ENCODE measurements at regions not wholly inside any gene's neighbourhood (a gene's known extent, or its start where the extent isn't known, plus 50 kb on each side); places are given as distances from the start of the nearest gene placed in this dataset.

DNA sequence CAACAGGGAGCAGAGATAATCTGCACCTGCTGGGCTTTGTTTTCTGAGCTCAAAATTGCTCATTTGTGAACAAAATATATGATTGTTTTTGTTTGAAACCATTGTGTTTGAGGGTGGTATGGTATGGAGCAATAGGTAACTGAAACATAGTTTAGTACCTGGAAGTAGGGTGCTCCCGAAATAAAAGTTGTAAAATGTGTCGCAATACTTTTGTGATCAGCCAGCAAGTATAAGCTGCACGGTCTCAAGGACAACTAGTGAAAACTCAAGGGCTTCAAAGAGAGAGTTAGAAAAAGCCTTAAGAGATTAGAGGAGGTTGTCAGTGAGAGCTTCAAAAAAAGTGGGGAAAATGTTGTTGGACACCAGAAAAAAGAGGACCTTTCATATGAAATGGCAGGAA is 579.8 kb upstream of the POU3F2 start:
- DNase-seq (ENCODE audit: extremely low read depth in 1 of 2, low read depth in 1 of 2), result no peak

- DNase-seq (ENCODE audit: extremely low read depth in 1 of 2, low read depth in 1 of 2), result no peak
Measured at GRCh38 chr6:98260382-98260781, 574.0 kb upstream of the POU3F2 start.

GRCh38 chr6:98272060-98272459 is 562.3 kb upstream of the POU3F2 start:
- no peak for DNase-seq (ENCODE audit: extremely low read depth in 1 of 2, low read depth in 1 of 2)

DNA sequence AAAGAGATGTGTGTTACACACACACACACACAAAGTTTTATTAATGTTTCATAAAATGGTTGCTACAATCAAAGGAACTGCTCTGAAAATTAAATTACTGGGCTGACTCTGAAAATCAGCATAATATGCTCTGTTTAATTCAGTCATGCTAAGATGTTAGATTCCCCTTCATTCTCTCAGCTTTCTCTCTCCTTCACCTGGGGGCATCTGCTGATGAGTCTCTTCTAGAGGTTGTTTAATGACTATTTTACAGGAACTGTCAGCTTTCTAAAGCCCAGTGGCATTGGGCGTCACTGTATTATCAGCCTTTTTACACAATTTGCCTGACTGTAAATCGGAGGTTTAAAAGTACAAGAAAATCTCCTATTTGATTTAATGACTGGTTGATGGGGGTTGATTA is 559.7 kb upstream of the POU3F2 start:
- DNase-seq (ENCODE audit: extremely low read depth in 1 of 2, low read depth in 1 of 2), result no peak

GRCh38 chr6:98280492-98280891 is 553.9 kb upstream of the POU3F2 start:
- DNase-seq (ENCODE audit: extremely low read depth in 1 of 2, low read depth in 1 of 2), result no peak

- DNase-seq (ENCODE audit: extremely low read depth in 1 of 2, low read depth in 1 of 2), result no peak
Measured at GRCh38 chr6:98286620-98287019, 547.8 kb upstream of the POU3F2 start.

GRCh38 chr6:98287876-98288275 is 546.5 kb upstream of the POU3F2 start:
- no peak for DNase-seq (ENCODE audit: extremely low read depth in 1 of 2, low read depth in 1 of 2)

GRCh38 chr6:98292810-98293209 is 541.6 kb upstream of the POU3F2 start:
- no peak for DNase-seq (ENCODE audit: extremely low read depth in 1 of 2, low read depth in 1 of 2)

DNA sequence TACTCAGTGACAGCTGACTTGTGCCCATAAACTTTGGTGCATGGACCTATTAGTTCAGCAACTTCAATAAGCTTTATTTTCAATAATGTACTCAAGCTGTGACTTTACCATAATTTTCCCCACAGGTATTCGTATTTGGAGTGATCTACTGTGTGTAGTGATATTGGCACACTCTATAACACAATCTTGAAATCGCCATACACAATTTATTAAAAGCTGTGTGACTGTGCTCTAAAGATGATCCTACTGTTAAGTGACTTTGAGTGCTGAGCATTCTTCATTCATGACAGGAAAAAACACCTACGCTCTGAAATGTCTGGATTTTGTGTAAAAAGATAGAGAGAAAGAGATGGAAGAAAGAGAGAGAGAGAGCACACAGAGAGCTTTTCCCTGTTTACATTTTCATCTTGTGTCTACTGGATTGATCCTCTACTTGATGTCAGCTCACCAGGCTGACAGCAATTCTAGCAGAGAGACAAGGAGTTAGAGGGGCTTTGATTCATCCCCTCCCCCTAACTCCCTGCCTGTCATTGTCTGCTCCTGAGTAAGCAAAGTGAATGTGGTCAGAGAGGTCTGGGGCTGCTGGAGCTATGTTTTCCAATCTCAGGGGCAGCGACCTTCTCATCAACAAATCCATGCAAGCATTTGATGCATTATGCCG is 538.7 kb upstream of the POU3F2 start:
- DNase-seq (ENCODE audit: extremely low read depth in 1 of 2, low read depth in 1 of 2), result no peak

DNA sequence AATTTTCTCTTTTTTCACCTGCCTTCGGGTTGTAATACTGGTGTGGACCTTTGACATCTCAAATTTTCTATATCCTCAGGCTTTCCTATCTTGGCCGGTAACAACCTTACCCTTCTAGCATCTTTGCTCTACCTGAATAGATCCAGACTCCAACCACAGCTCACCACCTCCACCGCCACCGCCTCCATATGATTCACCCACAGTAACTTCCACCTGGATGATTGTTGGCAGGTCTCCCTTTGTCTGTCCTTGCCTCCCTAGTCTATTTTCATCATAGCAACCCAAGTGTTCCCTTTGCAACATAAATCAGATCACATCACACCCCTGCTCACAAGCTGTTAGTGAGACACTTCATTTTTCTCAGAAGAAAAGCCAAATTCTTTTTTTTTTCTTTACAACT is 525.8 kb upstream of the POU3F2 start:
- no peak for DNase-seq (ENCODE audit: extremely low read depth in 1 of 2, low read depth in 1 of 2)

GRCh38 chr6:98310443-98310842 is 523.9 kb upstream of the POU3F2 start:
- no peak for DNase-seq (ENCODE audit: extremely low read depth in 1 of 2, low read depth in 1 of 2)

DNA sequence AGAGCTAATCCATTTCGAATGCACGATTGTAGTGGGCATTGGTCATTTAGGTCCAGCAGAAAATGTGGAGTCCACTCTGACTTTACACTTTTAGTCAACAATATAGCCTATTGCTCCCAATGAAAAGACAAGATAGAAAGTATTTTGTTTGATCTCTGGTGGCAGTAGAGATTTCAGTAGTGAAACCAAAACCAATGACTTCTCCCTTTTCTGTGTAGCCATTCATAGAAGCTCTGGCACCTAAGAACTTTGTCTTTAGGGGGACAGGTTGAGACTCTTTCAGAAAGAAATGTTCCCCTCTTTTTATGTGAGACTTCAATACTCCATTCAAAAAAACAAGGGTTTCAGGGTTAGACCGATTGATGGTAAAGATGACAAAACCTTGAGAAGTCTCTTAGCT is 510.8 kb upstream of the POU3F2 start:
- DNase-seq (ENCODE audit: extremely low read depth in 1 of 2, low read depth in 1 of 2), result no peak

DNA sequence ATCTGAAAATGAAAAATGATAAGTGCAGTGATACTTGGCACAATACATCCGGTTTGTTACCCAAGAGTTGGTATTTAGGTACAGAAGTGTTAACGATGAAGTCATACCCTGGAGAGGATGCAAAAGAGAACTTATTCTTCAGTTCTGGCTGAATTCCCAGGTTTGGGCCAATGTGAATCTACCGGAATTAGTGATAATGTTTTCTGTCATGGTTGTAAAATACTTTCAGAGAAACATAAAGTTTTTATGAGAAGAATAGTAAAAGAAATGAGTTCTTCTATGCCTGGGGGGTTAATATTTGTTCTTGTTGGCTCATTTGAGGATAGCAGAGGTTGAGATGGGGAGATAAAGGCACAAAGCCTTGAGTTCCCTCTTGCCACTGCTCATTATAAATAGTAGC is 509.9 kb upstream of the POU3F2 start:
- no peak for DNase-seq (ENCODE audit: extremely low read depth in 1 of 2, low read depth in 1 of 2)

DNA sequence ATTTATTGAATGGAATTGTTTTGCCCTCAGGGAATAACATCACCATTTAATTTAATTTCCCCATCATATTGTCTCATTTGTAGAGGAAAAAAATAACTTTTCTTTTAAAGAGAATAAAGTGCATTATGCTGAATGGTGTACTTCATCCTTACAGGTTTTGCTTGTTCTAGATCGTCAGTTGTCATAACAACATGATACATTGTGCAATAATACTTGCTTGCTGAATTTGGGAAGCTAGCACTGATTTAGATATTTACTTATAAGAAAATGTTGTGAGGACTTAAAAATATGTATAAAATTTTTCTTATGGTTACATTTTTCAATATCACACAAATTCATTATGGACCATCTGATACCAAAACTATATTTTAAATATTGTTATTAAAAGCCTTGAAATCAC is 509.0 kb upstream of the POU3F2 start:
- DNase-seq (ENCODE audit: extremely low read depth in 1 of 2, low read depth in 1 of 2), result no peak

- DNase-seq (ENCODE audit: extremely low read depth in 1 of 2, low read depth in 1 of 2), result no peak
Measured at GRCh38 chr6:98333273-98333672, 501.1 kb upstream of the POU3F2 start.

DNA sequence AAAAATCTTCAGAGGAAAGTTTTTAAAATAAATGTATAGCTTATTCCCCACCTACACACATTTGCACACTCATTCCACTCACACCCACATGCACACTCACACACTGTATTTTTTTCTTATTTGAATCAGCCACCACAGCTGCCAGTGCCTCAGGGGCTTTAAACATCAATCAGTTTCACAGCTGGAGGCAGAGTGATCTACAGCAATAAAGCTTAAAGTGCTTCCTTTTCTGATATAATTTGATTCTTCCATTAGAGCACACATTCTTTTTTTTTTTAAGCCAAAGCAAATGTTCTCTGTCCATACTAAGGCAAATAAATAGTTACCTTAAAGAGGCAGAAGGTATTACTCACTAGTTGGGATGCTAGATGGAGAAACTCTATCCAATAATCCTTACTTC is 498.8 kb upstream of the POU3F2 start:
- DNase-seq (ENCODE audit: extremely low read depth in 1 of 2, low read depth in 1 of 2), result no peak

GRCh38 chr6:98339506-98339905 is 494.9 kb upstream of the POU3F2 start:
- DNase-seq (ENCODE audit: extremely low read depth in 1 of 2, low read depth in 1 of 2), result no peak

DNA sequence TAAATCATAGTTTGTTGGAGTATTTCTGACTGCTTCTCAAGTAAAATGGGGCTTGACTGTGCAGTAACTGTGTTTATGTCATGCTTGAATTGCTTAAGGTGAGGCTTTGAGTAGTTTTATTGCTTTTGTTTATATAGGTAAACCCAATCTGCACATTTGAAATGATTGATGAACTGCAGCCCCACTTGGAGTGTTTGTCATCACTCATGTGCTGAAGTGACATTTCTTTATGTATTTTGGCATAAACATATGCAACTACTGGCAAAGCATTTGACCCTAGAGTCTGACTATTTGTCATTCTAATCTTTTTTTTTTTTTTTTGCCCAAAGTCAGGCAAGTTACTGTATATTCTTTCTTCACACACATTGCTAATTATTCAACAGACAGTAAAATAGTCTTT is 491.4 kb upstream of the POU3F2 start:
- DNase-seq (ENCODE audit: extremely low read depth in 1 of 2, low read depth in 1 of 2), result no peak

- DNase-seq (ENCODE audit: extremely low read depth in 1 of 2, low read depth in 1 of 2), result no peak
Measured at GRCh38 chr6:98343797-98344196, 490.6 kb upstream of the POU3F2 start.

- DNase-seq (ENCODE audit: extremely low read depth in 1 of 2, low read depth in 1 of 2), result no peak
Measured at GRCh38 chr6:98352348-98352747, 482.0 kb upstream of the POU3F2 start.

DNA sequence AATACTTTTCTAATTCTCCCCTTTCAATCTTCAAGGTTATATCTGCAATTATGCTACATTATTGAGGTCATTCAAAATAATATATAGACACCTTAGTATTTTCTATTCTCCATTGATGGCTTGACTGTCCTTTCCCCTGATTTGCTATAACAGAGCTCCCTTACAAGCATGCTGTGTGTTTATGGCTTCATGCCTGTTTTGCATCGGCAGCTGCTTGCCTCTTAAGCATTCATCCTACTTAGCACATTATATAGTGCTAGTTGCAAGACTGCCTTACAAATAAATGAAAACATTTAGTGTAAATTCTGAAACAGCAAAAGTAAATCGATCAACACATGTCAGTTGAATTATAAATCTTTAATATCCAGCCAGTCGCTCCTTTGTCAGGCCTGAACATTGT is 476.2 kb upstream of the POU3F2 start:
- no peak for DNase-seq (ENCODE audit: extremely low read depth in 1 of 2, low read depth in 1 of 2)

DNA sequence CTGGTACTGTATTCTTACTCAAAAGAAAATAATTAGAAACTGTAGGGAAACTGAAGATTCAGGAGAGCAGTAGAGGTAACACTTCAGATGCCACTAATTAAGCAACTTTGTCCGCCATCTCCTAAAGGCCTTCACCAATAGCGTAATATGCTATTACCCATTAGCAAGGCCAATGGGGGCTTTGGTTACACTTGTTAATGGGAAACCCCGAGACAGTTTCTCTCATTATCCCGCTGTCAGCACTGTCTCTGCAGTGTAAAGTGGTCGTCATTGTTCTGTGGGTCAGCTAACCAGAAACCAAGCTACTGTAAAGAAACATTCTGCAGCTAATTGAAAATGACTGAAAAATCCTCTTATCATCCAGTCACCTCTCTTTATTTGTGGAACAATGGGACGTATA is 468.0 kb upstream of the POU3F2 start:
- DNase-seq (ENCODE audit: extremely low read depth in 1 of 2, low read depth in 1 of 2), result no peak

DNA sequence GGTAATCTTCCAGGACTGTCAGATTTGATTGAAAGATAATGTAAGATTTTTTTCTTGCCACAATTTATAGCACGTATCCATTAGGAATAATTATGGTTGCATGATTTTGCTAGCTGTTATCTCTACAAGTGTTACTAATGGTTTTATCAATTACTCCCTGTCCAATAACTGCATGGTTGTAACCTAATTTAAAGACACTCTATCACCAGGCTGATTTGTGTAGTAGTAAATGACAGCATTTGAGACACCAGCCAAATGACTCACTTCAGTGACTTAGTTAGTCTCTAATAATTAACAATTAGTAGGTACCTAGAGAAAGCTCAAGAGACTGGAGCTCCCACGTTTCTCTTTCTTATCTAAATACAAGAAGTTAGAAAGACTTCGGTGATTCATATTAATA is 453.8 kb upstream of the POU3F2 start:
- DNase-seq (ENCODE audit: extremely low read depth in 1 of 2, low read depth in 1 of 2), result no peak
